ENCODE measurements at regions not wholly inside any gene's neighbourhood (a gene's known extent, or its start where the extent isn't known, plus 50 kb on each side); places are given as distances from the start of the nearest gene placed in this dataset.
"Not testable (repeated sequence)": the region's sequence is repeated elsewhere in the genome, so short reads cannot be mapped to it uniquely, and the experiment has no call there.

GRCh38 chr4:15161439-15161838 is 159.2 kb downstream of the CPEB2 start:
- DNase-seq (no peak), ATAC-seq (no peak)
- intact Hi-C loops (cut with DNase I, micrococcal nuclease): no loop called here

GRCh38 chr4:15162046-15162445 is 159.8 kb downstream of the CPEB2 start:
- DNase-seq: no peak
- ATAC-seq: no peak
- intact Hi-C loops (cut with DNase I, micrococcal nuclease): no loop called here

- intact Hi-C loops (cut with DNase I, micrococcal nuclease): no loop called here
- ATAC-seq (no peak), DNase-seq (no peak)
These were observed 160.4 kb downstream of the CPEB2 start for GRCh38 chr4:15162465-15163283.

GRCh38 chr4:15163284-15163645 is 161.0 kb downstream of the CPEB2 start:
- intact Hi-C loops (cut with DNase I, micrococcal nuclease): no loop called here
- ATAC-seq (no peak), DNase-seq (no peak)

- intact Hi-C loops (cut with DNase I, micrococcal nuclease): no loop called here
These were observed 162.3 kb downstream of the CPEB2 start for GRCh38 chr4:15164571-15164970.

GRCh38 chr4:15167743-15168142 is 165.5 kb downstream of the CPEB2 start:
- DNase-seq: no peak
- intact Hi-C loops (cut with DNase I, micrococcal nuclease): no loop called here
- ATAC-seq: no peak

More at GRCh38 chr4:15164571-15164970, 162.3 kb downstream of the CPEB2 start:
- no peak for DNase-seq
- no peak for ATAC-seq

- intact Hi-C loops (cut with DNase I, micrococcal nuclease): no loop called here
- DNase-seq: no peak
- no peak for ATAC-seq
These were observed 166.5 kb downstream of the CPEB2 start for GRCh38 chr4:15168759-15169158.

GRCh38 chr4:15171725-15172124 is 169.4 kb downstream of the CPEB2 start:
- intact Hi-C loops (cut with DNase I, micrococcal nuclease): no loop called here

GRCh38 chr4:15173251-15173650 is 171.0 kb downstream of the CPEB2 start:
- intact Hi-C loops (cut with DNase I, micrococcal nuclease): no loop called here

More at GRCh38 chr4:15171725-15172124, 169.4 kb downstream of the CPEB2 start:
- no peak for DNase-seq
- ATAC-seq: no peak

GRCh38 chr4:15174168-15174567 is 171.9 kb downstream of the CPEB2 start:
- ATAC-seq; intact Hi-C loops (cut with DNase I, micrococcal nuclease); DNase-seq: not testable (repeated sequence)

More at GRCh38 chr4:15173251-15173650, 171.0 kb downstream of the CPEB2 start:
- ATAC-seq: no peak
- DNase-seq: no peak

- intact Hi-C loops (cut with DNase I, micrococcal nuclease); DNase-seq; ATAC-seq: not testable (repeated sequence)
These were observed 177.6 kb downstream of the CPEB2 start for GRCh38 chr4:15179842-15180241.

- intact Hi-C loops (cut with DNase I, micrococcal nuclease): no loop called here
- no peak for DNase-seq
- no peak for ATAC-seq
These were observed 180.4 kb downstream of the CPEB2 start for GRCh38 chr4:15182600-15183220.

- ATAC-seq: no peak
- no peak for DNase-seq
- intact Hi-C loops (cut with DNase I, micrococcal nuclease): no loop called here
These were observed 183.9 kb downstream of the CPEB2 start for GRCh38 chr4:15186149-15186548.

- ATAC-seq (no peak), DNase-seq (no peak)
- intact Hi-C loops (cut with DNase I, micrococcal nuclease): no loop called here
These were observed 184.5 kb downstream of the CPEB2 start for GRCh38 chr4:15186806-15187205.

- DNase-seq (no peak), ATAC-seq (no peak)
- intact Hi-C loops (cut with DNase I, micrococcal nuclease): no loop called here
These were observed 186.6 kb downstream of the CPEB2 start for GRCh38 chr4:15188605-15189539.

GRCh38 chr4:15194520-15194919 is 192.2 kb downstream of the CPEB2 start:
- ATAC-seq (no peak), DNase-seq (no peak)
- intact Hi-C loops (cut with DNase I, micrococcal nuclease): no loop called here

- no peak for DNase-seq
- intact Hi-C loops (cut with DNase I, micrococcal nuclease): no loop called here
- ATAC-seq: no peak
These were observed 194.7 kb downstream of the CPEB2 start for GRCh38 chr4:15197005-15197404.

GRCh38 chr4:15198070-15198727 is 195.9 kb downstream of the CPEB2 start:
- no peak for DNase-seq
- intact Hi-C loops (cut with DNase I, micrococcal nuclease): no loop called here
- ATAC-seq: no peak

GRCh38 chr4:15201782-15202181 is 199.5 kb downstream of the CPEB2 start:
- ATAC-seq (no peak), DNase-seq (no peak)
- intact Hi-C loops (cut with DNase I, micrococcal nuclease): no loop called here
